Omental fat pad (tissue), 3 donors: ENCODE measurements at regions not wholly inside any gene's neighbourhood (a gene's known extent, or its start where the extent isn't known, plus 50 kb on each side); places are given as distances from the start of the nearest gene placed in this dataset.

Source experiments
- ATAC-seq: fragments of 150-250 bp; one replicate; pipeline ENCODE4 v1.9.1; 2016; ENCODE audit warnings: mild to moderate bottlenecking, moderate library complexity; ENCODE audit not compliant: low FRiP score
- DNase-seq: peaks from one replicate; pipeline ENCODE4 v3.0.0-alpha.2; 2019; ENCODE audit warnings: low spot score
- TF ChIP-seq, protein P1 (sequence below), 3 donors: fragments of 450-650 bp; IDR thresholded peaks; one replicate each; pipeline ENCODE4 v1.5.1; 2016 to 2017; ENCODE audit warnings: antibody characterized with exemption in 3 of 3, mild to moderate bottlenecking in 3 of 3, moderate library complexity in 2 of 3

- ATAC-seq (no peak), DNase-seq (no peak)
- TF ChIP-seq, protein P1, sequence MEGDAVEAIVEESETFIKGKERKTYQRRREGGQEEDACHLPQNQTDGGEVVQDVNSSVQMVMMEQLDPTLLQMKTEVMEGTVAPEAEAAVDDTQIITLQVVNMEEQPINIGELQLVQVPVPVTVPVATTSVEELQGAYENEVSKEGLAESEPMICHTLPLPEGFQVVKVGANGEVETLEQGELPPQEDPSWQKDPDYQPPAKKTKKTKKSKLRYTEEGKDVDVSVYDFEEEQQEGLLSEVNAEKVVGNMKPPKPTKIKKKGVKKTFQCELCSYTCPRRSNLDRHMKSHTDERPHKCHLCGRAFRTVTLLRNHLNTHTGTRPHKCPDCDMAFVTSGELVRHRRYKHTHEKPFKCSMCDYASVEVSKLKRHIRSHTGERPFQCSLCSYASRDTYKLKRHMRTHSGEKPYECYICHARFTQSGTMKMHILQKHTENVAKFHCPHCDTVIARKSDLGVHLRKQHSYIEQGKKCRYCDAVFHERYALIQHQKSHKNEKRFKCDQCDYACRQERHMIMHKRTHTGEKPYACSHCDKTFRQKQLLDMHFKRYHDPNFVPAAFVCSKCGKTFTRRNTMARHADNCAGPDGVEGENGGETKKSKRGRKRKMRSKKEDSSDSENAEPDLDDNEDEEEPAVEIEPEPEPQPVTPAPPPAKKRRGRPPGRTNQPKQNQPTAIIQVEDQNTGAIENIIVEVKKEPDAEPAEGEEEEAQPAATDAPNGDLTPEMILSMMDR (IDR thresholded peaks at IDR 0.05), result no peak
Measured at GRCh38 chr2:6237039-6237660, 545.0 kb downstream of the SOX11 start.

DNA sequence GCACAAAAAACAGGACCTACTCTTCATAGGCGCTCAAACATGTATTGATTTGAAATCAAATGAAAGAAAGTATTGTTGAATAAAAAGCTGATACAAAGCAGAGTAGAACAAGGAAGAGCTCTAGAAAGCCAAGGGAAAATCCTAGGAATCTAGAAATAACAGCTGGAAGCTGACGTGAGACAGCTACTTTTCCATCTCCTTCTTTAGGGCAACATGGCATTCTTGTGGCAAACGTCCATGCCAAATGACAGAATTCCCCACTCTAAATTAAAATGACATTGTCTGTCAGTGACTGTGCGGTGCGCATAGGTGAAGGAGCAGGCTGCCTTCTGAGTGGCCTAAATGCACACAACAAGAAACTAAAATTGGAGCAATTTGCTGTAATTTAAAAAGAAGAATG, 557.4 kb downstream of the SOX11 start:
- DNase-seq, result no peak
- ATAC-seq, result no peak
- TF ChIP-seq, protein P1 (IDR thresholded peaks at IDR 0.05), result no peak

DNA sequence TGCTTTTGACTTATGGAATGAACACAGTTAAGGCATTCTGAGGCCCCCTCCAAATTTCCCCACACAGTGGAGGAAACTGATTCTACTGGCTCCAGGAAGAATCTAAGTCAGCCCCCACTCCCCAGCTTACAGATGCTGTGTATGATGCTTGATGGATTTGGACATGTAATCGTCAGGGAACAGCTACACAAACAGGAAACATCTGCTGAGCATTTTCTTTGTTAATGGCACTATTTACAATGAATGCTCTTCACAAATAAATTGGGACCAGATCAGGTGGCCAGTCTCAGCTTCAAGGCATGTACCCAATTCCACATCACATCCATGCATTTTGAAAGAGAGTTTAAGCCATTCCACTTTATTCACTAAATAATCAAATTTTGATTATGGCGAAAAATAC, 562.3 kb downstream of the SOX11 start:
- ATAC-seq, result no peak
- TF ChIP-seq, protein P1 (IDR thresholded peaks at IDR 0.05), result no peak
- DNase-seq, result no peak

DNA sequence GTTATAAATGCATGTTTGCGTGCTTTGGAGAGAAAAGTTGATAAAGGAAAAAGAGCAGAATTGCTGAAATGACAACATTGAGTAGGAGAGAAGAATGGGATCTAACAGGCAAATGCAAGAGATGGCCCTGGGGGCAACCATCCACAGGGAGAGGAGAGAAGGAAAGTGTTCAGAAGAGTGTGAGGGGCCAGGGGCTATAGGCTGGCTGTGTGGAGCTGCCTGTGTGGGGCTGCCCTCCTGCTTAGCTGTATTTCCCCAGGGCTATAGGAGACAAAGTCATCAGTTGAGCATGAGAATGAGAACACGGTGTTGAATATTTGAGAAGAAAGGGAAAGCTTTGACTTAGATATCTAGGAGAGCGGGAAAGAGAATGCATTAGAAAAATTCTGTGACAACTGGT, 572.0 kb downstream of the SOX11 start:
- no peak for DNase-seq
- ATAC-seq, result no peak
- TF ChIP-seq, protein P1 (IDR thresholded peaks at IDR 0.05), result no peak

DNA sequence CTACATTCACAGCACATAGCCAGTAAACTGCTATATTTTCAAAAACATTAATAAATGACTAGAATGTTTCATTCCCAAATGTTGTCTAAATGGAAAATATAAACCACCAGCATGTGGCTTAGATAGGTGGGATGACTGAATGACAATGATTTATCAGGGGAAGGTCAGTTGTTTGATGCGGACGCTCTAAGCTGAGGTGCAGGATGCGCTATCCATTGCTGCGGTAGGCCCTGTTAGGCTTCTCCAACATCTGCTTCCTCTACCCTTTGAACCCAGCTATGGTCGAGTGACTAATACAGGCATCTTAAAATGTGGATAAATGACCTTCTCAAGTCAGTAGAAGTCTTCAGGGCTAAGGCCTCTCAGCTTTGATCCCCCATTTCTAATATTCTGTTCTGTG, 584.2 kb downstream of the CMPK2 start:
- TF ChIP-seq, protein P1 (IDR thresholded peaks at IDR 0.05), result no peak
- DNase-seq (no peak), ATAC-seq (no peak)

DNA sequence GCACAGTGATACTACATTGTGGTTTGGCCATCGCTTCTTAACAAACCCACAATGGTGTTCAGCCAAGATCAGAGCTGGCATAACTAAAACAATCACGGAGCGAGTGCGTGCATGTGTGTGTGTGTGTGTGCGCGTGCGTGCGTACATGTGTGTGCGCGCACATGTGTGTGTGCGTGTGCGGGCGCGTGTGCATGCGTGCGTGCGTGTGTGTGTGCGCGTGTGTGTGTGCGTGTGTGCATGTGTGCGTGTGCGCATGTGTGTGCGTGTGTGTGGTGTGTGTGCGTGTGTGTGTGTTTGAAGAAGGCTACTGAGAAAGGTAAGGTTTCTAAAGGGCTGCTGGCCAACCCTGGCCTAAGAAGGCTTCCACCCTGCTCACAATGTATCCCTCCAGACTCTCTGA, 582.4 kb downstream of the CMPK2 start:
- DNase-seq (no peak), ATAC-seq (no peak)
- TF ChIP-seq, protein P1 (IDR thresholded peaks at IDR 0.05), result no peak

DNA sequence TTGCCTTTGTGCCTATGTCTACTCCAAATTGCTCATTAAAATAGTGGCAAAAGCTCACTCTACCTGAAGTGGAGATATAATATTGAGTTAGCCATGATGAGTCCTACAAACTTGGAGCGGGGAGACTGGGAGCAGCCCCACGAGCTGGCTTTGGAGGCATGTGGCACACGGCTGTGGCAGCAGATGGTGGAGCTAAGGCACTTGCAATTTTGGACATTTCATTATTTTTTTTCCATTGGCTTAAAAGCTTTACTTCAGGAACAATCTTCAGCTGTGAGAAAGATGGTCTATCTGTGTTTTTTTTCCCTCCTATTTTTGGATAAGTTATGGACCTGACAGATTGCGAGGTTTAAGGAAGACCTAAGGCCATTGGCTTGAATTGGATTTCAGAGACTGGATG, 578.3 kb downstream of the CMPK2 start:
- ATAC-seq (no peak), DNase-seq (no peak)
- TF ChIP-seq, protein P1 (IDR thresholded peaks at IDR 0.05), result no peak
